Fibroblast of villous mesenchyme (primary cell): ENCODE measurements at regions not wholly inside any gene's neighbourhood (a gene's known extent, or its start where the extent isn't known, plus 50 kb on each side); places are given as distances from the start of the nearest gene placed in this dataset.

Experiments
- DNase-seq: peaks from one replicate; pipeline ENCODE4 v3.0.0-alpha.2; 2010; ENCODE audit warnings: low read depth
- H3K4me3 ChIP-seq: 2 replicates; pipeline ENCODE4 v1.5.1; 2011; ENCODE audit warnings: low read depth, mild to moderate bottlenecking, low read length
- TF ChIP-seq, protein P1 (sequence below): IDR thresholded peaks from 2 replicates; pipeline ENCODE4 v1.5.1; 2012; ENCODE audit warnings: low read depth, mild to moderate bottlenecking, low read length; ENCODE audit not compliant: insufficient read depth

DNA sequence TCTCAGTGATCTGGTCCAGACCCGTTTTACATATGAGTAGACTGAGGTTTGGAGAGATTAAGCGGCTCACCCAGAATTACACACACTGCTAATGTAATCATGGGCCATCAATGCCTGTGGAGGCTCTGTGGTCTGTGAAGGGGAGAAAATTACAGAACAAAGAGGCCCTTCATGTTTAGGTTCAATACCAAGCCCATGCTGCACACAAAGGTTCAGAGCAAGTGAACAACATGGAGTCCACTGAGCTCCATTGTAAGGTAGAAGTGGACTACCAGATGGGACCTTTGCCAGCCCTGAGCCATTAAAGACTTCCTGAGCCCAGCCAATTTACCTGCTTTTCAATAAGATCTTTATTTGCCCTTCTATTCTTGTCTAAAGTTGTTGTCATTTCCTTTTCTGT is 109.8 kb downstream of the LUZP4 start:
- no peak overlapping the region for H3K4me3 ChIP-seq
- TF ChIP-seq, protein P1, sequence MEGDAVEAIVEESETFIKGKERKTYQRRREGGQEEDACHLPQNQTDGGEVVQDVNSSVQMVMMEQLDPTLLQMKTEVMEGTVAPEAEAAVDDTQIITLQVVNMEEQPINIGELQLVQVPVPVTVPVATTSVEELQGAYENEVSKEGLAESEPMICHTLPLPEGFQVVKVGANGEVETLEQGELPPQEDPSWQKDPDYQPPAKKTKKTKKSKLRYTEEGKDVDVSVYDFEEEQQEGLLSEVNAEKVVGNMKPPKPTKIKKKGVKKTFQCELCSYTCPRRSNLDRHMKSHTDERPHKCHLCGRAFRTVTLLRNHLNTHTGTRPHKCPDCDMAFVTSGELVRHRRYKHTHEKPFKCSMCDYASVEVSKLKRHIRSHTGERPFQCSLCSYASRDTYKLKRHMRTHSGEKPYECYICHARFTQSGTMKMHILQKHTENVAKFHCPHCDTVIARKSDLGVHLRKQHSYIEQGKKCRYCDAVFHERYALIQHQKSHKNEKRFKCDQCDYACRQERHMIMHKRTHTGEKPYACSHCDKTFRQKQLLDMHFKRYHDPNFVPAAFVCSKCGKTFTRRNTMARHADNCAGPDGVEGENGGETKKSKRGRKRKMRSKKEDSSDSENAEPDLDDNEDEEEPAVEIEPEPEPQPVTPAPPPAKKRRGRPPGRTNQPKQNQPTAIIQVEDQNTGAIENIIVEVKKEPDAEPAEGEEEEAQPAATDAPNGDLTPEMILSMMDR, result no peak
- DNase-seq, result no peak

DNA sequence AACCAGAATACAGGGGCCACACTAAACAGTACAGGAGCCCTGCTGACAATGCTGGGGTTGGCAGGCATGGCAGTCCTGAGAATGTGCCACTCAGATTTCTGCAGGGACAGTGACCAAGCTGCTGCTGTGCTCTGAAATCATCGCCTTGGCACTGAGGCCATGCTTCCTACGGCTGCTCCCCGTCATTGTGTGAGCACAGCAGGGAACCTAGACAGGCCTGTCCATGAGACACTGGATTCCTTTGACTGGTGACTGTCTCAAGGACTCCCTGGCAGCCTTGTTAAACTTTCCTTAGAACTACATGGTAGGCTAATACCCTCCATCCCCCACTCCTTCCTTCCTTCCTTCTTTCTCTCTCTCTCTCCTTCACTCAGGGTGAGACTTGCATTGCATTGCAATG is 111.4 kb downstream of the LUZP4 start:
- TF ChIP-seq, protein P1, result no peak
- H3K4me3 ChIP-seq, result no peak overlapping the region
- DNase-seq, result no peak

DNA sequence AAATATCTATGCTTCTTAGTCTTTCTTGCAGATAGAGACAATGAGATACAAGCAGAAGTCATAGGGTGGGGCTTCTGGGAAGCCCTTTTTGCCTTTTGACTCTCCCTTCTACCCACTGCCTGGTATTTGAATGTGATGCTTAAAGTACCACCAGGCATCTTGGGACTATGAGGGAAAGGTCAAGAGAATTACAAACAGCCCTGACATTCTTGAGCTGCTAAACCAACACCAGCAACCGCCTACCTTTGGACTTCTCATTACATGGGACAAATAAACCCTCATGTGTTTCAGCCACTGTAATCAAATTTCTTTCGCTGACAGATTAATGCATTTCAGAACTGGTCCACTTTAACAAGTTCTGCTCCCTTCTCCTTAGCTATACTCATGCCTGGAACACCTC is 112.8 kb downstream of the LUZP4 start:
- no peak for DNase-seq
- no peak overlapping the region for H3K4me3 ChIP-seq
- TF ChIP-seq, protein P1, result no peak

DNA sequence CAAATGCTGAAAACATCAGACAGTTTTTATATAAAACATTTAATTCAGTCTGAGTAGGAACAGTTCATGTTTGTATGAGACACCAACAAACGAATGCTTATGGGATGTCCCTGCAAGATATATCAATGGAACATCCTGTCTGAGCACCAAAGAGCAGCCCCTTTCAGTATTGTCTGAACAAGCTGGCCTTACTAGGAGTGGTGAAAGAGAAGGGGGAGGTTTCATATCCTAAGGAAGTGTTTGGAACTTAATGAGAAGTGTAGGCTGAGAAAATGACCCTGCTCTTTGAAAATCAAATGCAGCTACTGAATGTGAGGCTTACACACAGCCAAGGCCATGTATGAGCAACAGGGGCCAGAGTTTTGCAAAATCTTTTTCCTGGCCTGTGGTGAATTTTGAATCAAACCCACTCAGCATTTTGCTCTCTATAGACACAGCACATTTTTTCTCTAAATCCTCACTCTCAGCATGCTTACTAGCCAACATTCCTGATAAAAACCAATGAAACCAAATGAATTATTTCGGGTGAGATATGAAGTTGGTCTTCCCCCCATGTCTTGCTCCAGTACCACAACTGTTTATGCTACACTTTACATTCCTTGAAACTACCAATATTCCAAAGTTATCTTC is 119.4 kb downstream of the LUZP4 start:
- TF ChIP-seq, protein P1, result no peak
- peak; percentile 43 for DNase-seq
- H3K4me3 ChIP-seq, result no peak overlapping the region

GRCh38 chrX:115409551-115409950 is 120.0 kb downstream of the LUZP4 start:
- TF ChIP-seq, protein P1, result no peak
- no peak for DNase-seq
- no peak overlapping the region for H3K4me3 ChIP-seq

DNA sequence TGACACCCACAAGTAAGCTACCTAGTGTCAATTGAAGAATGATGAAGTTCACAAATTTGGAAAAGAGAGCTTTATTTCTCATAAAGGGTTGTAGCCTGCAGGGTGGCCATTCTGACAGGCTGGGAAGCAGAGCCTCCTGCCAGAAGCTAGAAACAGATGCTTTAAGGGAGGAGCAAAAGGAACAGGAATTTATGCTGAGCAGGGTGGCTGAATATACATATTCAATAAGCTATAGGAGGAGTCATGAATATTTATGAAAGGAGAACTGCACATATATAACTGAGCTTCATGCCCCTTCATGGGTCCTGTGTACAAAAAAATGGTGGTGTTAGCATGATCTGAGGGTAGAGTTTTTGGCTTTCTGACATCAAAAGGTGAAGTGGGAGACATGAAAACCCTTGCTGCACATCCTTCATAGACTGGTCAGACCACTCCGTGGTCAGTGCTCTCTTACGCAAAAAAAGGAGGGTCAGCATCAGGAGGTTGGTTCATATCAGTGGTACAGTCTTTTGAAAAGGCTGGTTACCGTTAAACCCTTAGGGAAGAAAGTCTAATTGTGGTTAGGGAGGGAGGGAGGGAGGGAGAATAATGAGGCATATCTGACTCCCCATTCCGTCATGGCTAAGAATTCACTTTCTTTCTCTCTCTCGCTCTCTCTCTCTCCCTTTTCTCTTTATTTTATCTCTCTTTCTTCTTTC is 121.4 kb downstream of the LUZP4 start:
- TF ChIP-seq, protein P1, result no peak
- H3K4me3 ChIP-seq, result no peak overlapping the region
- DNase-seq, result no peak

DNA sequence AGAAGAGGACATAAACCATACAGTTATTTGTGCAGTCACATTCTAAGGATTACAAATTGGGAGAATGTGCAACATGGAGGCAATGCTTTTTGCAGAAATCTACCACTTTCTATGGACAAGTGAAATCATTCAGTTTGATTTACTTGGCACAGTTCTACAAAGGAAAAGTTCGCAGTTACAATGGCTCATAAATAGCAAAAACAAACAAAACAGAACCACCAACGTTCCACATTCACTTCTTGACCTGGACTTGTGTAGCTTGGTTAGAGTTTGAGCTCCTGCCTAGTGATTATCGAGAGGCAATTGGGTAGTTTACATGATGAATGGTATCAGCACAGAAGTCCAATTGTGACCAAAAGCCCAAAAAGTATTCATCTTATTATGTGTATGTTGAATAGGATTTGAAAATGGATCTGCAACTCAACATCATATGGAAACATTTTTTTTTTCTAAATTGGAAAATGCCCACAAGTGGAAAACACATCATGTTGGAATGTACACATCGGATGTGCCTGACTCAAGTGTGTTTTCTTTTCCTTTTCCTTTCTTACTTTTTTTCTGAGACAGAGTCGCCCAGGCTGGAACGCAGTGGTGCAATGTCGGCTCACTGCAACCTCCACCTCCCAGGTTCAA is 123.8 kb downstream of the LUZP4 start:
- H3K4me3 ChIP-seq, result no peak overlapping the region
- TF ChIP-seq, protein P1, result no peak
- peak; percentile 4 for DNase-seq
